ENCODE measurements at regions not wholly inside any gene's neighbourhood (a gene's known extent, or its start where the extent isn't known, plus 50 kb on each side); places are given as distances from the start of the nearest gene placed in this dataset.

DNA sequence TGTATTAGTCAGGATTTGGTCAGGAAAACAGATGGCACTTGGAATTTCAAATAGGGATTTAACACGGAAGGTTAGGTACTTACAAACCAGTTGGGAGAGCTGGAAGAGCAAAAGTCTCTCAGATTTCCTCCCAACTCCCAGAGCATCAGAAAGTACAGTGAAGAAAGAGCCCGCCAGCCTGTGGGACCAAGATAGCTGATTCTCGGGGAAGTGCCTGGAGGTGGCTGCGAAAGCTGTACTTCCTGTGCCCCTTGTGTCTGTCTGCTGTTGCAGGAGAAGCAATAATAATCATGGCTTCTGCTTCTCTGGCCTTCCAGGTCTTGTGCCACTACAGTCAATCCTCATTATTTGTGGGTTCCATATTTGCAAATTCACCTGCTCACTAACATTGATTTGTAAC, 221.0 kb upstream of the BCOR start:
- TF ChIP-seq, protein P1, sequence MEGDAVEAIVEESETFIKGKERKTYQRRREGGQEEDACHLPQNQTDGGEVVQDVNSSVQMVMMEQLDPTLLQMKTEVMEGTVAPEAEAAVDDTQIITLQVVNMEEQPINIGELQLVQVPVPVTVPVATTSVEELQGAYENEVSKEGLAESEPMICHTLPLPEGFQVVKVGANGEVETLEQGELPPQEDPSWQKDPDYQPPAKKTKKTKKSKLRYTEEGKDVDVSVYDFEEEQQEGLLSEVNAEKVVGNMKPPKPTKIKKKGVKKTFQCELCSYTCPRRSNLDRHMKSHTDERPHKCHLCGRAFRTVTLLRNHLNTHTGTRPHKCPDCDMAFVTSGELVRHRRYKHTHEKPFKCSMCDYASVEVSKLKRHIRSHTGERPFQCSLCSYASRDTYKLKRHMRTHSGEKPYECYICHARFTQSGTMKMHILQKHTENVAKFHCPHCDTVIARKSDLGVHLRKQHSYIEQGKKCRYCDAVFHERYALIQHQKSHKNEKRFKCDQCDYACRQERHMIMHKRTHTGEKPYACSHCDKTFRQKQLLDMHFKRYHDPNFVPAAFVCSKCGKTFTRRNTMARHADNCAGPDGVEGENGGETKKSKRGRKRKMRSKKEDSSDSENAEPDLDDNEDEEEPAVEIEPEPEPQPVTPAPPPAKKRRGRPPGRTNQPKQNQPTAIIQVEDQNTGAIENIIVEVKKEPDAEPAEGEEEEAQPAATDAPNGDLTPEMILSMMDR (IDR thresholded peaks at IDR 0.05 in 2 of 3, conservative IDR thresholded peaks at IDR 0.05 in 1 of 3; ENCODE audit: control insufficient read depth in 2 of 3, extremely low read depth in 1 of 3, insufficient read depth in 1 of 3, low read depth in 3 of 3, low read length in 3 of 3) = no peak
- TF ChIP-seq TCF12 (IDR thresholded peaks at IDR 0.05; ENCODE audit: low read depth, low read length) = no peak
- TF ChIP-seq RFX5 (IDR thresholded peaks at IDR 0.05; ENCODE audit: low read depth, low read length) = no peak
- TF ChIP-seq GABPA (IDR thresholded peaks at IDR 0.05; ENCODE audit: low read depth) = no peak
- TF ChIP-seq, protein P2, sequence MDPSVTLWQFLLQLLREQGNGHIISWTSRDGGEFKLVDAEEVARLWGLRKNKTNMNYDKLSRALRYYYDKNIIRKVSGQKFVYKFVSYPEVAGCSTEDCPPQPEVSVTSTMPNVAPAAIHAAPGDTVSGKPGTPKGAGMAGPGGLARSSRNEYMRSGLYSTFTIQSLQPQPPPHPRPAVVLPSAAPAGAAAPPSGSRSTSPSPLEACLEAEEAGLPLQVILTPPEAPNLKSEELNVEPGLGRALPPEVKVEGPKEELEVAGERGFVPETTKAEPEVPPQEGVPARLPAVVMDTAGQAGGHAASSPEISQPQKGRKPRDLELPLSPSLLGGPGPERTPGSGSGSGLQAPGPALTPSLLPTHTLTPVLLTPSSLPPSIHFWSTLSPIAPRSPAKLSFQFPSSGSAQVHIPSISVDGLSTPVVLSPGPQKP (IDR thresholded peaks at IDR 0.05; ENCODE audit: low read depth, low read length) = no peak
- no peak for TF ChIP-seq TAF1 (IDR thresholded peaks at IDR 0.05; ENCODE audit: borderline replicate concordance, low read depth, low read length)
- TF ChIP-seq EZH2 (IDR thresholded peaks at IDR 0.05; ENCODE audit: borderline replicate concordance, control insufficient read depth, low read depth, low read length) = no peak
- no peak for TF ChIP-seq SIX5 (IDR thresholded peaks at IDR 0.05; ENCODE audit: low read depth, low read length, severe bottlenecking)
- no peak for TF ChIP-seq WRNIP1 (IDR thresholded peaks at IDR 0.05; ENCODE audit: borderline replicate concordance, low read depth, low read length)
- no peak for TF ChIP-seq NR2C2 (IDR thresholded peaks at IDR 0.05; ENCODE audit: borderline replicate concordance, control insufficient read depth, insufficient read length, low read depth)
- no peak for TF ChIP-seq NFYB (IDR thresholded peaks at IDR 0.05; ENCODE audit: insufficient read depth, low read depth, low read length)
- no peak for TF ChIP-seq POLR2A (IDR thresholded peaks at IDR 0.05; ENCODE audit: low read depth, low read length)
